C4-2B (cell line): ENCODE measurements at regions not wholly inside any gene's neighbourhood (a gene's known extent, or its start where the extent isn't known, plus 50 kb on each side); places are given as distances from the start of the nearest gene placed in this dataset.

Source experiments
- H3K27ac ChIP-seq: fragments of 450-650 bp; 2 replicates; pipeline ENCODE4 v1.5.1; 2017
- CTCF ChIP-seq: fragments of 450-650 bp; conservative IDR thresholded peaks from 2 replicates; pipeline ENCODE4 v1.5.1; 2017; ENCODE audit warnings: mild to moderate bottlenecking
- ZFX ChIP-seq: fragments of 450-650 bp; IDR thresholded peaks from 2 replicates; pipeline ENCODE4 v1.6.1; 2017

DNA sequence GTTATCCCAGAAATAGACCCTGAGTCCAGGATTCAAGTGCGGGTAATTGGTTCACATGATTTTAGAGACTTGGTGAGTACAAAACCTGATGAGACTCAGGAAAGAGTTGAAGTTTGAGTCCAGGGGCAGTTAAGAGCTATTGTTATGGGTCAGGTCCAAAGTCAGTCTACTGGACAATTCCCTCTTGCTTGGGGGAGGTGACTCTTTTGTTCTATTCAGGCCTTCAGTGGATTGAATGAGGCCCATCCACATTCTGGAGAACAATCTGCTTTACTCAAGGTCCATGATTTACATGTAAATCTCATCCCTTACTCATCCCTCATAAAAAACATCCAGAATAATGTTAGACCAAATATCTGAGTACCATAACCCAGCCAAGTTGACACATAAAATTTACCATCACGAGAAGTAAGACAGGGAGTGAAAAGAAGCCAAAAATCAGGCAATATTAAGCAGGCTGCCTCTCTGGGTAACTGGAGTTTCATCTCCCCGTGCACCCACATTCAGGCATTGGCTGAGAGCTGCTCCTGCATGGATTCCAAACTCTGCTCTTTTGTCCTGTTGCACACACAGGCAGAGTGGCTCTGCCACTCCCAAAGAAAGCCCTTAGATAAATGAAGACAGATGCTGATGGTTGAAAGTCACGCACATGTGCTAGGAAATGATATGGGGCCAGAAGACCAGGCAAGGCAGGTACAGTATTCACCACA lies 156.0 kb upstream of the SALL1 start:
- H3K27ac ChIP-seq: no peak overlapping the region
- TF ChIP-seq ZFX (no peak), CTCF (no peak)

- TF ChIP-seq CTCF (no peak), ZFX (no peak)
- H3K27ac ChIP-seq: no peak overlapping the region
These were observed 155.0 kb upstream of the SALL1 start for GRCh38 chr16:51306116-51306515.

DNA sequence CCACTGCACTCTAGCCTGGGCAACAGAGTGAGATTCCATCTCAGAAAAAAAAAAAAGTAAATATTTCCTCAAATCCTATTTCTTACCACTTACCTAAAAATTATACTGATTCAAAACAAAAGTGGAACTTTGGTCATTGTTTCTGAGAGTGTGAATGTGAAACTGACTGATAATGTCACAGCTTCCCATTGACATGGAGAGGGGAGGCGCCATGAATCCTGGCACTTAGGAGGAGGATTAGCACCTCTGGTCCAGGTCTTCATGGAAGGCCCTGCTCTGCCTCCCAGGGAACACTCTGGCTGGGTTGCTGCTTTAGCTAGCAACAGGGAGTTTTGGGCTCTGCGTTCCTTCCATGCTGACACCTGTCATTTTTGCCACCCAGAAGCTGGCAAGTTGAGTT lies 154.3 kb upstream of the SALL1 start:
- TF ChIP-seq CTCF: no peak
- no peak for TF ChIP-seq ZFX

GRCh38 chr16:51302042-51302441 lies 151.0 kb upstream of the SALL1 start:
- no peak overlapping the region for H3K27ac ChIP-seq
- TF ChIP-seq CTCF (peak; percentile 3; the same call in 1 of the 2 replicates), ZFX (no peak)

More for the DNA sequence above, 154.3 kb upstream of the SALL1 start:
- no peak overlapping the region for H3K27ac ChIP-seq

GRCh38 chr16:51298800-51299199 lies 147.7 kb upstream of the SALL1 start:
- TF ChIP-seq ZFX (no peak), CTCF (no peak)

DNA sequence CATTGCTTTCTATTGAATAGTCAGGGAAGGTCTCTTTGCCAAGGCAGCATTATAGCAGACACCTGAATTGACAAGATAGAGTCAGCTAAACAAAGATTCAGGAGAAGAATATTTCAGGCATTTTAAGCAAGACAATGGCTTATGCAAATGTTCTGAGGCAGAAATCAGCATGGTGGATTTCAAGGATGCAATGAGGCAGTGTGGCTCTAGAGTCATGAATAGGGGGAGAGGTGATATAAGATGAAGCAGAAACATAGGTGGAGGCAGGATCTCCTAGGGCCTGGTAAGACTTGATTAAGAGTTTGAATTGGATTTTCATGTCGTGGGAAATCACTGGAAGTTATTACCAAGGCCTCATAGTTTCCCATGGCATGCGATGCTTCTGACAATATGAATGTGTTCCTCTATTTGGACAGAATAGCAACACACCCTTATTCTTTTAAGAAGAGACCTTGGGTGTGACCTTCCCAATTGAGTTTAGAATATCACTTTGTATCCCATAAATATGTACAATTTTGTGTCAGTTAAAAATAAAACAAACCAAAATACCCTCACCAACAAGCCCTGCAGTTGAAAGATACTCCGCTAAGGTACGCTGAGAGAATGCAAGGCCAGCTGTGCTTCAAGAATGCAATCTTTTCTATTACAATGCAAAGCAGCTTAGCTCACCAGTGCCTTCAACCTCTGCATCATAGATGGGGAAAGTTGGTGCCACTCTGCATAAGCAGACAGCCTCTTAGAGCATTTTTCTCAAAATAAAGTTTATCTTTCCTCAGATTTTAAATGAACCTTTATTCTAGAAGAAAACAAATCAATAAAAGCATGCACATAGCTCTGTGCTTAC lies 139.6 kb upstream of the SALL1 start:
- H3K27ac ChIP-seq: no peak overlapping the region
- no peak for TF ChIP-seq CTCF
- TF ChIP-seq ZFX: no peak

More at GRCh38 chr16:51298800-51299199, 147.7 kb upstream of the SALL1 start:
- H3K27ac ChIP-seq: no peak overlapping the region

DNA sequence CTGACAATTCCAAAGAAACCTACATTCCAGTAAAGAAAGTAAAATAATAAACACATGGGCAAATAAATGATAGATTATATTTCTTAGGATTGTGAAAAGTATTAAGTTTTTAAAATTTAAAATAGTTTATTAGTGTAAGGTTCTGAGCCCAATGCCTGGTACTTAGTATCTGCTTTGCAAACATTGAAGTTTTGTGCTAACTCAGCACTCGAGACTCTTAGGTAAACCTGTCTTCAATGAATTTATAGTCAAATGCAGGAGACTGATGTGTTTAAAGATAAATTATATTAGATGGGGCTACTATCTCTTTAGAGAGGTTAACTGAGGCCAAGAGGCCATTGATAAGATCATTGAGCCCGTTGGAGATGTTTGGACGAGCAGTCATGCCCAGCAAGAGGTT lies 138.3 kb upstream of the SALL1 start:
- TF ChIP-seq ZFX (no peak), CTCF (no peak)
- no peak overlapping the region for H3K27ac ChIP-seq
